Neuronal stem cell (in vitro differentiated cells): ENCODE measurements at regions not wholly inside any gene's neighbourhood (a gene's known extent, or its start where the extent isn't known, plus 50 kb on each side); places are given as distances from the start of the nearest gene placed in this dataset.

ENCODE experiments used
- DNase-seq: peaks from one replicate; pipeline ENCODE4 v3.0.0-alpha.2; 2013; ENCODE audit warnings: low spot score
- H2AFZ ChIP-seq: one replicate; pipeline ENCODE4 v1.6.1; 2013; ENCODE audit warnings: mild to moderate bottlenecking, low read length, inconsistent platforms
- H2AK5ac ChIP-seq: 2 replicates; pipeline ENCODE4 v1.6.1; 2013; ENCODE audit warnings: low read depth, mild to moderate bottlenecking, inconsistent platforms, low read length, moderate library complexity, mixed read lengths
- H2BK120ac ChIP-seq: 2 replicates; pipeline ENCODE4 v1.6.1; 2013; ENCODE audit warnings: low read depth, mild to moderate bottlenecking, inconsistent platforms, low read length, moderate library complexity, mixed read lengths
- H2BK12ac ChIP-seq: one replicate; pipeline ENCODE4 v1.6.1; 2013; ENCODE audit warnings: low read length, inconsistent platforms
- H2BK15ac ChIP-seq: 2 replicates; pipeline ENCODE4 v1.6.1; 2013; ENCODE audit warnings: mild to moderate bottlenecking, low read length, inconsistent platforms, mixed read lengths
- H2BK5ac ChIP-seq: one replicate; pipeline ENCODE4 v1.6.1; 2013; ENCODE audit warnings: inconsistent platforms, mild to moderate bottlenecking, low read length, moderate library complexity
- H3K14ac ChIP-seq: one replicate; pipeline ENCODE4 v1.6.1; 2013; ENCODE audit warnings: low read length, inconsistent platforms
- H3K18ac ChIP-seq: 2 replicates; pipeline ENCODE4 v1.6.1; 2013; ENCODE audit warnings: low read length, inconsistent platforms
- H3K23ac ChIP-seq: 2 replicates; pipeline ENCODE4 v1.6.1; 2013; ENCODE audit warnings: low read depth, mild to moderate bottlenecking, mixed read lengths, low read length, inconsistent platforms; ENCODE audit not compliant: poor library complexity
- H3K27ac ChIP-seq: replicated peaks from 3 replicates; pipeline ENCODE4 v1.5.1; 2013; ENCODE audit warnings: low read length, inconsistent platforms
- H3K27me3 ChIP-seq, 3 experiments: 2 replicates each; pipeline ENCODE4 v1.6.1; 2013; ENCODE audit warnings: low read length in 3 of 3, mild to moderate bottlenecking in 2 of 3, inconsistent platforms in 1 of 3, low read depth in 1 of 3, mixed read lengths in 1 of 3, moderate library complexity in 1 of 3; ENCODE audit not compliant: control insufficient read depth in 3 of 3, insufficient read depth in 3 of 3
- H3K36me3 ChIP-seq, 2 donors: replicated peaks in 1 of 2; 2 replicates each; pipeline ENCODE4 v1.6.1; 2013; ENCODE audit warnings: low read length in 2 of 2; ENCODE audit not compliant: control insufficient read depth in 2 of 2, insufficient read depth in 2 of 2
- H3K4ac ChIP-seq: 2 replicates; pipeline ENCODE4 v1.6.1; 2013; ENCODE audit warnings: inconsistent platforms, mild to moderate bottlenecking, low read length, moderate library complexity
- H3K4me1 ChIP-seq, 2 donors: 1 replicate in 1 of 2; 2 replicates in 1 of 2; pipeline ENCODE4 v1.6.1; 2013; ENCODE audit warnings: low read length in 2 of 2, low read depth in 1 of 2; ENCODE audit not compliant: control insufficient read depth in 2 of 2, insufficient read depth in 1 of 2
- H3K4me2 ChIP-seq: one replicate; pipeline ENCODE4 v1.6.1; 2013; ENCODE audit warnings: mild to moderate bottlenecking, low read length, inconsistent platforms; ENCODE audit not compliant: insufficient read depth, poor library complexity, severe bottlenecking
- H3K4me3 ChIP-seq, 2 donors: 2 replicates each; pipeline ENCODE4 v1.5.1; 2013; ENCODE audit warnings: low read length in 2 of 2, mild to moderate bottlenecking in 2 of 2, inconsistent platforms in 1 of 2, moderate library complexity in 1 of 2
- H3K79me1 ChIP-seq: one replicate; pipeline ENCODE4 v1.6.1; 2013; ENCODE audit warnings: low read depth, mild to moderate bottlenecking, inconsistent platforms, low read length, moderate library complexity
- H3K9ac ChIP-seq: one replicate; pipeline ENCODE4 v1.6.1; 2013; ENCODE audit warnings: mild to moderate bottlenecking, low read depth, low read length, inconsistent platforms; ENCODE audit not compliant: poor library complexity
- H3K9me3 ChIP-seq, 2 donors: replicated peaks in 1 of 2; 2 replicates each; pipeline versions ENCODE3 to v1.6.1; 2013; ENCODE audit warnings: low read length in 2 of 2, mild to moderate bottlenecking in 2 of 2, inconsistent platforms in 1 of 2, low read depth in 1 of 2, mixed read lengths in 1 of 2, moderate library complexity in 1 of 2; ENCODE audit not compliant: control insufficient read depth in 2 of 2, insufficient read depth in 1 of 2
- H4K8ac ChIP-seq: one replicate; pipeline ENCODE4 v1.6.1; 2013; ENCODE audit warnings: low read depth, mild to moderate bottlenecking, inconsistent platforms, low read length, moderate library complexity
- H4K91ac ChIP-seq: one replicate; pipeline ENCODE4 v1.6.1; 2013; ENCODE audit warnings: low read length, low read depth, mild to moderate bottlenecking, inconsistent platforms; ENCODE audit not compliant: poor library complexity
- WGBS, 2 donors: extraction: QIAGEN DNeasy Blood & Tissue Kit; methylation state at CpG; one replicate each; pipeline ENCODE4 v1.1.7; 2013; ENCODE audit warnings: missing lambda C conversion rate in 2 of 2, mixed read lengths in 1 of 2; ENCODE audit not compliant: insufficient read length in 2 of 2, insufficient replicate concordance in 1 of 2; ENCODE audit errors: extremely low coverage in 2 of 2; 5-methylcytosine and 5-hydroxymethylcytosine counted together

DNA sequence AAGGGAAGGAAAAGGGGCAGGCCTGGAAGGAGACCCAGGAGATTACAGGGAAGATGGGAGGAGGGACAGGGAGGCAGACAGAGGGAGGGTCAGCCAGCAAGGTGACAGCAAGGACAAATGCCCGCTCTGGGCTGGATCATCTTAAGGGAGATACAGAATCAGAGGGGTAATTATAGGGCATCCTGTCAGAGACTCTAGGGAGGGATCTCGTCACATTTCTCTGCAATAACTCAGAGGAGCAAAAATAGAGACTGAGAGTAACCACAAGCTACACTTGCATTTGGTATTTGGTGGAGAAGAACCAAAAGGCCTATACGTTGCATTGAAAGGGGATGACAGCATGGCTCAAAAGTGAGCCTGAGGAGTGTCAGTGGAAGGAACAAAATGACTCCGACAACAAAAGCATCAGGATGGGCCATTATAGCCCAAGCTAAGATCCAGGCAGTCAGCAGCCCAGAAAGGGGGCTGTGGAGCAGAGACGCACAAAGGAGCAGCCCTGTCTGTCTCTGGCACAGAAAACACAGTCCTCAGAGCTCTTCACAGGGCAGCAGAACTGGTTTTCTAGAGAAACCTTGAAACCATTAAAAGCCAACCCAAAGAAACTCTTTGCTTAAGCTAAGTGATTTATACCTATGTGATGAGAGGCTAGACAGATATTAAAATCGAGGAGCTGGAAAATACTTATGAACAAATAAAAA lies 430.2 kb upstream of the VSTM2A start:
- Histone ChIP-seq H2BK12ac (no peak overlapping the region), H2BK15ac (no peak overlapping the region), H3K14ac (no peak overlapping the region), H2AFZ (no peak overlapping the region), H3K36me3 (no peaks in the 10 kb centered on the region), H3K23ac (no peak overlapping the region), H2BK120ac (no peak overlapping the region), H2BK5ac (no peak overlapping the region), H2AK5ac (no peak overlapping the region), H3K4ac (no peak overlapping the region), H3K9me3 (no peaks in the 10 kb centered on the region), H3K4me3 (no peak overlapping the region), H3K4me2 (no peak overlapping the region), H3K27me3 (no peaks in the 10 kb centered on the region), H4K8ac (no peak overlapping the region), H4K91ac (no peak overlapping the region), H3K4me1 (peaks cover 0 to 5% of the 10 kb centered on the region in 2 donors), H3K18ac (no peak overlapping the region), H3K9ac (no peak overlapping the region), H3K79me1 (no peaks in the 10 kb centered on the region), H3K27ac (no peak overlapping the region)
- WGBS, 2 donors: no CpG with 5 or more reads among the region's 6 CpGs
- DNase-seq: no peak

DNA sequence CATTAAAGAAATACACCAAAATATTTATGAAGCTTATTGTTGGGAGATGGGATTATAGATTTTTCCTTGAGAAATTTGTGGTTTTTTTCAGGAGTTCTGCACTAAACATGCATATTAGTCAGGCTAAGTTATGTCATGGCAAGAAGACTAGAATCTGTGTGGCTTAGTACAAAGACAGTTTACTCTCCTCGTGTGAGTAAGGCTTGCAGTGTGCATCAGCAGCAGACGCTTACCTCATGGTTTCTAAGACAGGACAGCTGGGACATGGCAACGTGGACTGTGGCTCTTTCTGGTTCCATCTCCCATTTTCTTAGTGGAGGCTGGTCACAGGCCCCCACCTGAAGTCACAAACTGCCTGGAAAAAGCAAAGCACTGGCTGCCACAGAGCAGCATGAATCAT lies 429.6 kb upstream of the VSTM2A start:
- Histone ChIP-seq H2BK12ac (no peak overlapping the region), H2BK120ac (no peak overlapping the region), H3K4ac (no peak overlapping the region), H3K4me1 (peaks cover 0 to 6% of the 10 kb centered on the region in 2 donors), H3K27ac (no peak overlapping the region), H3K9me3 (no peaks in the 10 kb centered on the region), H3K4me3 (no peak overlapping the region), H3K36me3 (no peaks in the 10 kb centered on the region), H4K91ac (no peak overlapping the region), H3K27me3 (no peaks in the 10 kb centered on the region), H3K79me1 (no peaks in the 10 kb centered on the region), H3K23ac (no peak overlapping the region), H3K14ac (no peak overlapping the region), H2BK5ac (no peak overlapping the region), H2BK15ac (no peak overlapping the region), H3K18ac (no peak overlapping the region), H2AFZ (no peak overlapping the region), H4K8ac (no peak overlapping the region), H3K9ac (peak overlapping the region; percentile 24), H2AK5ac (no peak overlapping the region), H3K4me2 (no peak overlapping the region)
- no peak for DNase-seq
- no CpG with 5 or more reads among the region's 3 CpGs for WGBS, 2 donors

DNA sequence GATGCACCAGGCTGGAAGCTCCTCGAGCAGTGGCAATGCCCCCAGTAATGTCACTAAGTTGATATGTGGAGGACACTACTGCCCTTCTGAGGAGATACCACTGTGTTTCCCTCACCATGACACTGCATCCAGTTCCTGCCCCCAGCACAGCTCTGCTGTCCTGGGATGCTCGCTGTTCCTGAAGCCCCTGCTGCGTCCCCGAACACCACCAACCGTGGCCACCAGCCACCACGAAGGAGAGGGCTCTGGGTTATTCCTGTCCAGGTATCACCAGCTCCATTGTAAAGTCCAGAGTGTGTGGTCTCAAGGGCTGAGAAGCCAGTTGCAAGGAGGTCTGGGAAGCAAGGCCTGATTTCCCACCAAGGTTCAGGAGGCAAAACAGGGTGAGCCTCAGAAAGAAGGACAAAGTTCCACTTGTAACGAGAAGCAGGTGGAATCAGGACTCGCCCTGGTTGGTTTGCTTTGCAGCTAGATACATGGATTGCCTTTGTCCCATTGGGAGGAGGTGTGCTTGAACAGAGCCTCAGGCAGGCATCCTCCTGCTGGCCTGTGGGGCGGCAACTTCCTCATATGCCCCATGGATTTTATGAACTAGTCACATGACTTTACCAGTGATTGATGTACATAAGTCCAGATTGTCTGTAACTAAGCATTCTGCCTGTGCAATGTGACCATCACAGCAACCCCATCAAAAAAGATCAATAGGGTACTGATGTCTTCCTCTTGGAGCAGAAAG lies 427.0 kb upstream of the VSTM2A start:
- no peak overlapping the region for H3K27ac ChIP-seq
- H2BK5ac ChIP-seq: no peak overlapping the region
- H3K36me3 ChIP-seq: no peaks in the 10 kb centered on the region
- peaks cover 0 to 6% of the 10 kb centered on the region in 2 donors for H3K4me1 ChIP-seq
- H4K8ac ChIP-seq: no peak overlapping the region
- no peak overlapping the region for H2BK120ac ChIP-seq
- H3K27me3 ChIP-seq: no peaks in the 10 kb centered on the region
- WGBS, 2 donors: no CpG with 5 or more reads among the region's 9 CpGs
- H2BK12ac ChIP-seq: no peak overlapping the region
- no peak overlapping the region for H4K91ac ChIP-seq
- no peak overlapping the region for H3K18ac ChIP-seq
- no peak overlapping the region for H3K4me3 ChIP-seq
- no peaks in the 10 kb centered on the region for H3K79me1 ChIP-seq
- no peak overlapping the region for H2AK5ac ChIP-seq
- no peak for DNase-seq
- no peak overlapping the region for H3K4ac ChIP-seq
- no peak overlapping the region for H3K4me2 ChIP-seq
- peak overlapping the region; percentile 67 for H3K14ac ChIP-seq
- no peak overlapping the region for H2AFZ ChIP-seq
- no peak overlapping the region for H3K9ac ChIP-seq
- H3K9me3 ChIP-seq: no peaks in the 10 kb centered on the region
- no peak overlapping the region for H2BK15ac ChIP-seq
- H3K23ac ChIP-seq: no peak overlapping the region

GRCh38 chr7:54116956-54117355 lies 425.2 kb upstream of the VSTM2A start:
- Histone ChIP-seq H3K9ac (no peak overlapping the region), H3K79me1 (no peaks in the 10 kb centered on the region), H3K18ac (no peak overlapping the region), H3K36me3 (no peaks in the 10 kb centered on the region), H3K14ac (no peak overlapping the region), H2BK15ac (no peak overlapping the region), H2BK5ac (no peak overlapping the region), H3K4me3 (no peak overlapping the region), H3K4ac (no peak overlapping the region), H2AFZ (no peak overlapping the region), H3K23ac (no peak overlapping the region), H2BK120ac (no peak overlapping the region), H3K4me1 (peaks cover 0 to 3% of the 10 kb centered on the region in 2 donors), H3K27ac (no peak overlapping the region), H3K4me2 (no peak overlapping the region), H2BK12ac (no peak overlapping the region), H3K27me3 (no peaks in the 10 kb centered on the region), H4K8ac (no peak overlapping the region), H4K91ac (no peak overlapping the region), H2AK5ac (no peak overlapping the region), H3K9me3 (no peaks in the 10 kb centered on the region)
- DNase-seq: no peak
- WGBS, 2 donors: no CpG with 5 or more reads among the region's 2 CpGs
